ENCODE measurements at regions not wholly inside any gene's neighbourhood (a gene's known extent, or its start where the extent isn't known, plus 50 kb on each side); places are given as distances from the start of the nearest gene placed in this dataset.

DNA sequence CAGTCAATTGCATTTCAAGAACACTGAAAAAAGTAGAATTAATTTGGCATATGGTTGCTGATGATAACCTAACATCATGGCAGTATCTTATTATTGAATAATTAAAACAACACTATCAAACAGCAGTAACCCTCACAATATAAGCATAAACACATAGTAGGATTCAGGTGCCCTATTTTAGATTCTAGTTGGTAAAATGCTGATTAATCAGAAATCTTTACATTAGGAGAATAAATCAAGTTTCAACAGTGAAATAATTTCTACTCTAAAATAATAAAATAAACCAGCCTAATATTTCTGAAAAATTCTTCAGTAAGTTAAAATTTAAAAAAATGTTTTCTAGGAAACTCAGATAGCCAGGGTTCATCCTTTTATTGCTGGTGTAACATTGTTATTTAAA, 76.4 kb upstream of the NUDT12 start:
- no peak overlapping the region for H3K9ac ChIP-seq (ENCODE audit: low read length)
- H3K27me3 ChIP-seq (ENCODE audit: low read depth, low read length): no peaks in the 10 kb centered on the region
- H3K27ac ChIP-seq (ENCODE audit: low read length): no peak overlapping the region
- no peak for TF ChIP-seq EZH2phosphoT487 (IDR thresholded peaks at IDR 0.05; ENCODE audit: low read depth)
- TF ChIP-seq, protein P1, sequence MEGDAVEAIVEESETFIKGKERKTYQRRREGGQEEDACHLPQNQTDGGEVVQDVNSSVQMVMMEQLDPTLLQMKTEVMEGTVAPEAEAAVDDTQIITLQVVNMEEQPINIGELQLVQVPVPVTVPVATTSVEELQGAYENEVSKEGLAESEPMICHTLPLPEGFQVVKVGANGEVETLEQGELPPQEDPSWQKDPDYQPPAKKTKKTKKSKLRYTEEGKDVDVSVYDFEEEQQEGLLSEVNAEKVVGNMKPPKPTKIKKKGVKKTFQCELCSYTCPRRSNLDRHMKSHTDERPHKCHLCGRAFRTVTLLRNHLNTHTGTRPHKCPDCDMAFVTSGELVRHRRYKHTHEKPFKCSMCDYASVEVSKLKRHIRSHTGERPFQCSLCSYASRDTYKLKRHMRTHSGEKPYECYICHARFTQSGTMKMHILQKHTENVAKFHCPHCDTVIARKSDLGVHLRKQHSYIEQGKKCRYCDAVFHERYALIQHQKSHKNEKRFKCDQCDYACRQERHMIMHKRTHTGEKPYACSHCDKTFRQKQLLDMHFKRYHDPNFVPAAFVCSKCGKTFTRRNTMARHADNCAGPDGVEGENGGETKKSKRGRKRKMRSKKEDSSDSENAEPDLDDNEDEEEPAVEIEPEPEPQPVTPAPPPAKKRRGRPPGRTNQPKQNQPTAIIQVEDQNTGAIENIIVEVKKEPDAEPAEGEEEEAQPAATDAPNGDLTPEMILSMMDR (IDR thresholded peaks at IDR 0.05; ENCODE audit: low read depth, low read length): no peak
- H3K4me1 ChIP-seq (ENCODE audit: low read length): no peaks in the 10 kb centered on the region
- no peak overlapping the region for H3K4me2 ChIP-seq (ENCODE audit: low read length)
- H4K20me1 ChIP-seq (ENCODE audit: insufficient read depth, low read length): no peaks in the 10 kb centered on the region
- no peaks in the 10 kb centered on the region for H3K9me3 ChIP-seq (ENCODE audit: insufficient read depth, low read length)
- H3K79me2 ChIP-seq (ENCODE audit: low read length): no peaks in the 10 kb centered on the region
- no peak overlapping the region for H2AFZ ChIP-seq (ENCODE audit: low read depth, low read length)
- H3K36me3 ChIP-seq (replicated peaks; ENCODE audit: low read depth, low read length): no peaks in the 10 kb centered on the region
- no peak overlapping the region for H3K4me3 ChIP-seq (ENCODE audit: low read length)

DNA sequence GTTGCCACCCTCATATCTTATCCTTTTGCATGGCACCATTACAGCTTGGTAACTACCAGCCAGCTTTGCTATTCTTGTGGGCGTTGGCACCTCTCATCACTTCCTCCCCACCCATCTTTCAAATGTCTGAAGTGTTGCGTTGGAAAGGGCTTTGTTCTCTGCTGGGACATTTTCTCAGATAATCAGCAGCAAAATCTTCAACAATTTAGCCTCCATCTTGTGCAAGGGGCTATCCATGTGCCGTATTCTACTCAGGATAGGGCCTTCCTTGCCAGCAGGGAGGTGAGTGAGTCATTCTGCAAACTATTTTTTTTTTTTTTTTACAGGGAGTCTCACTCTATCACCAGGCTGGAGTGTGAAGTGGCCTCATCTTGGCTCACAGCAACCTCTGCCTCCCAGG, 62.1 kb upstream of the NUDT12 start:
- Histone ChIP-seq H4K20me1 (ENCODE audit: insufficient read depth, low read length) (no peaks in the 10 kb centered on the region), H3K4me2 (ENCODE audit: low read length) (no peak overlapping the region), H3K27me3 (ENCODE audit: low read depth, low read length) (no peaks in the 10 kb centered on the region), H3K79me2 (ENCODE audit: low read length) (no peaks in the 10 kb centered on the region), H2AFZ (ENCODE audit: low read depth, low read length) (no peak overlapping the region), H3K27ac (ENCODE audit: low read length) (no peak overlapping the region), H3K4me1 (ENCODE audit: low read length) (no peaks in the 10 kb centered on the region), H3K9me3 (ENCODE audit: insufficient read depth, low read length) (no peaks in the 10 kb centered on the region), H3K36me3 (replicated peaks; ENCODE audit: low read depth, low read length) (no peaks in the 10 kb centered on the region), H3K4me3 (ENCODE audit: low read length) (no peak overlapping the region), H3K9ac (ENCODE audit: low read length) (no peak overlapping the region)
- TF ChIP-seq, protein P1 (IDR thresholded peaks at IDR 0.05; ENCODE audit: low read depth, low read length): no peak
- TF ChIP-seq EZH2phosphoT487 (IDR thresholded peaks at IDR 0.05; ENCODE audit: low read depth): no peak

DNA sequence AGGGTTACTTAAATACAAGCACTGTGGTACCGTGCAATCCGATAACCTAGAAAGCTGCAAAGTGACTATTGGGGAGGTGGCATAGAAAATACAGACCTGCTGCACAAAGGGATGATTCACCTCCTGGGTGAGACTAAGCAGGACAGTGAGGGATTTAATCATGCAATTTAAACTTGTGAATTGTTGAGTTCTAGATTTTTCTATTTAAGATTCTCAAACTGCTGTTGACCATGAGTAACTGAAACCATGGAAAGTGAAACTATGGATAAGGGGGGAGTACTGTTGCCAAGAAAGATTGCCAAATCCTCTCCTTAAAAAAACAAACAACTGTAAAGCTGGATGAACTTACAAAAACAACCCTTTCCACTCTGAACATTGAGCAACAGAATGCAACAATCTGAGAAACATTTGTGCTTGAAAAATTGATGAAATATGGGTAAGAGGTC, 61.5 kb upstream of the NUDT12 start:
- no peak overlapping the region for H3K9ac ChIP-seq (ENCODE audit: low read length)
- no peaks in the 10 kb centered on the region for H3K4me1 ChIP-seq (ENCODE audit: low read length)
- no peaks in the 10 kb centered on the region for H4K20me1 ChIP-seq (ENCODE audit: insufficient read depth, low read length)
- no peak overlapping the region for H3K4me3 ChIP-seq (ENCODE audit: low read length)
- no peaks in the 10 kb centered on the region for H3K9me3 ChIP-seq (ENCODE audit: insufficient read depth, low read length)
- TF ChIP-seq, protein P1 (IDR thresholded peaks at IDR 0.05; ENCODE audit: low read depth, low read length): no peak
- no peak for TF ChIP-seq EZH2phosphoT487 (IDR thresholded peaks at IDR 0.05; ENCODE audit: low read depth)
- H3K79me2 ChIP-seq (ENCODE audit: low read length): no peaks in the 10 kb centered on the region
- H3K27me3 ChIP-seq (ENCODE audit: low read depth, low read length): no peaks in the 10 kb centered on the region
- no peak overlapping the region for H2AFZ ChIP-seq (ENCODE audit: low read depth, low read length)
- H3K27ac ChIP-seq (ENCODE audit: low read length): no peak overlapping the region
- no peak overlapping the region for H3K4me2 ChIP-seq (ENCODE audit: low read length)
- no peaks in the 10 kb centered on the region for H3K36me3 ChIP-seq (replicated peaks; ENCODE audit: low read depth, low read length)

DNA sequence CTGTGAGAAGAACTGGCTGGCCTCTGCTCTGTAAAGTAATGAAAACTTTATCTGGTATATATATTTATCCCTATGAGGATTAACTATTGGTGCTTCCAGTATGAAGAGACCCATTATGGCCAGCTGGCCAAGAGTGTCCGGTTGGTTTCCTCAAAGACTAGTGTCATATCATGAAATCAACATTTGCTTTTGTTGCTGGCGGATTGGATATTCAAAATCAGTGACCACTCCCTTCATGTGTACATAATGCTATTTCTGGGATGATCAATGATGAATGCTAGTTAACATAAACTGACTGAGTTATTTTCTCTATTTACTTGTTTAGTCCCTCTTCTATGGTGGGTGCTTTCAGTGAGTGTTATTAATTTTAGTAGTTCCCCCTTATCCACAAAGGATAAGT, 60.8 kb upstream of the NUDT12 start:
- no peak overlapping the region for H3K9ac ChIP-seq (ENCODE audit: low read length)
- H3K4me1 ChIP-seq (ENCODE audit: low read length): no peaks in the 10 kb centered on the region
- no peak overlapping the region for H3K4me3 ChIP-seq (ENCODE audit: low read length)
- no peak overlapping the region for H3K27ac ChIP-seq (ENCODE audit: low read length)
- TF ChIP-seq EZH2phosphoT487 (IDR thresholded peaks at IDR 0.05; ENCODE audit: low read depth): no peak
- TF ChIP-seq, protein P1 (IDR thresholded peaks at IDR 0.05; ENCODE audit: low read depth, low read length): no peak
- H2AFZ ChIP-seq (ENCODE audit: low read depth, low read length): no peak overlapping the region
- H3K79me2 ChIP-seq (ENCODE audit: low read length): no peaks in the 10 kb centered on the region
- H3K36me3 ChIP-seq (replicated peaks; ENCODE audit: low read depth, low read length): no peaks in the 10 kb centered on the region
- no peaks in the 10 kb centered on the region for H3K9me3 ChIP-seq (ENCODE audit: insufficient read depth, low read length)
- no peaks in the 10 kb centered on the region for H4K20me1 ChIP-seq (ENCODE audit: insufficient read depth, low read length)
- no peaks in the 10 kb centered on the region for H3K27me3 ChIP-seq (ENCODE audit: low read depth, low read length)
- no peak overlapping the region for H3K4me2 ChIP-seq (ENCODE audit: low read length)
